H1 (cell line): ENCODE measurements at regions not wholly inside any gene's neighbourhood (a gene's known extent, or its start where the extent isn't known, plus 50 kb on each side); places are given as distances from the start of the nearest gene placed in this dataset.

Experiments
- BRCA1 ChIP-seq: IDR thresholded peaks from 2 replicates; pipeline ENCODE4 v1.6.1; 2012; ENCODE audit warnings: low read depth, low read length, improper control_type of control experiment
- CHD1 ChIP-seq: IDR thresholded peaks from 2 replicates; pipeline ENCODE4 v1.6.1; 2012; ENCODE audit warnings: low read depth, low read length, improper control_type of control experiment
- CHD2 ChIP-seq: IDR thresholded peaks from 2 replicates; pipeline ENCODE4 v1.6.1; 2012; ENCODE audit warnings: low read length, improper control_type of control experiment
- KDM4A ChIP-seq: IDR thresholded peaks from one replicate; pipeline ENCODE4 v1.7.1; 2012; ENCODE audit warnings: low read depth, mild to moderate bottlenecking, moderate library complexity, low read length, inconsistent platforms; ENCODE audit not compliant: severe bottlenecking
- RAD21 ChIP-seq, 2 experiments: IDR thresholded peaks in 1 of 2; conservative IDR thresholded peaks in 1 of 2; 2 replicates each; pipeline ENCODE4 v1.6.1; 2011; ENCODE audit warnings: low read depth in 2 of 2, low read length in 2 of 2, improper control_type of control experiment in 1 of 2, inconsistent platforms in 1 of 2, mild to moderate bottlenecking in 1 of 2, moderate library complexity in 1 of 2
- SP4 ChIP-seq: IDR thresholded peaks from 2 replicates; pipeline ENCODE4 v1.6.1; 2012; ENCODE audit warnings: low read length, inconsistent platforms
- TAF1 ChIP-seq: IDR thresholded peaks from 2 replicates; pipeline ENCODE4 v1.6.1; 2011; ENCODE audit warnings: mild to moderate bottlenecking, low read depth, low read length

DNA sequence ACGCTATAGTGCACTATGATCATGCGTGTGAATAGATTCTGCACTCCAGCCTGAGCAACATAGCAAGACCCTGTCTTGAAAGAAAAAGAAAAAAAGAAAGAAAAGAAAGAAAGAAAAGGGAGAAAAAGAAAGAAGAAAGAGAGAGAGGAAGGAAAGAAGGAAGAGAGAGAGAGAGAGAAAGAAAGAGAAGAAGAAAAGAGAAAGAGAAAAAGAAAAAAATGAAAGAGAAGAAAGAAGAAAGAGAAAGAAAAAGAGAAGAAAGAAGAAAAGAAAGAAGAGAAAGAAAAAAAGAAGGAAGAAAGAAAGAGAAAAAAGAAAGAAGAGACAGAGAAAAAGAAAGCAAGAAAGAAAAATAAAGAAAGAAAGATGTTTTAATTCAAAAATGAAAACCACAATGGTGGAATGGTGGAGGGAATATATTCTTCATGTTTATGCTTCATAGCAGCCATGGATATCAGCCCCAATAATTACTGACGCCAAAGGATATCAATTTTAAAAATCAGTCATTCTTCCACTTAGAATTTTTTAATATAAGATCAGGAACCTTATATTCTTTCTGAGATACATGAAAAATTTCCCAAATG, 168.7 kb upstream of the TBCA start (continued):
- TF ChIP-seq KDM4A (no peak), TAF1 (no peak), SP4 (no peak), CHD2 (no peak), BRCA1 (no peak), RAD21 (IDR thresholded peaks at IDR 0.05 in 1 of 2, conservative IDR thresholded peaks at IDR 0.05 in 1 of 2; ENCODE audit: low read depth in 2 of 2, low read length in 2 of 2) (no peak), CHD1 (no peak)
